Body of pancreas (tissue), 4 donors: ENCODE measurements at regions not wholly inside any gene's neighbourhood (a gene's known extent, or its start where the extent isn't known, plus 50 kb on each side); places are given as distances from the start of the nearest gene placed in this dataset.

ENCODE experiments used
- POLR2A ChIP-seq, 3 donors: fragments of 450-650 bp; IDR thresholded peaks; one replicate each; pipeline ENCODE4 v1.6.1; 2016; ENCODE audit warnings: antibody characterized with exemption in 3 of 3, mild to moderate bottlenecking in 2 of 3
- TF ChIP-seq, protein P1 (sequence below), 7 experiments: fragments of 450-650 bp in 4 of 7; fragments of 200-600 bp in 3 of 7; sonication (generic) in 3 of 7; IDR thresholded peaks; one replicate each; pipeline ENCODE4 v1.5.1; 2016 to 2019; ENCODE audit warnings: antibody characterized with exemption in 7 of 7

GRCh38 chr1:30360281-30360680, 363.1 kb downstream of the MATN1 start:
- TF ChIP-seq, protein P1, sequence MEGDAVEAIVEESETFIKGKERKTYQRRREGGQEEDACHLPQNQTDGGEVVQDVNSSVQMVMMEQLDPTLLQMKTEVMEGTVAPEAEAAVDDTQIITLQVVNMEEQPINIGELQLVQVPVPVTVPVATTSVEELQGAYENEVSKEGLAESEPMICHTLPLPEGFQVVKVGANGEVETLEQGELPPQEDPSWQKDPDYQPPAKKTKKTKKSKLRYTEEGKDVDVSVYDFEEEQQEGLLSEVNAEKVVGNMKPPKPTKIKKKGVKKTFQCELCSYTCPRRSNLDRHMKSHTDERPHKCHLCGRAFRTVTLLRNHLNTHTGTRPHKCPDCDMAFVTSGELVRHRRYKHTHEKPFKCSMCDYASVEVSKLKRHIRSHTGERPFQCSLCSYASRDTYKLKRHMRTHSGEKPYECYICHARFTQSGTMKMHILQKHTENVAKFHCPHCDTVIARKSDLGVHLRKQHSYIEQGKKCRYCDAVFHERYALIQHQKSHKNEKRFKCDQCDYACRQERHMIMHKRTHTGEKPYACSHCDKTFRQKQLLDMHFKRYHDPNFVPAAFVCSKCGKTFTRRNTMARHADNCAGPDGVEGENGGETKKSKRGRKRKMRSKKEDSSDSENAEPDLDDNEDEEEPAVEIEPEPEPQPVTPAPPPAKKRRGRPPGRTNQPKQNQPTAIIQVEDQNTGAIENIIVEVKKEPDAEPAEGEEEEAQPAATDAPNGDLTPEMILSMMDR (IDR thresholded peaks at IDR 0.05): no peak
- TF ChIP-seq POLR2A (IDR thresholded peaks at IDR 0.05): no peak
